Ovary (tissue), 7 donors: ENCODE measurements at regions not wholly inside any gene's neighbourhood (a gene's known extent, or its start where the extent isn't known, plus 50 kb on each side); places are given as distances from the start of the nearest gene placed in this dataset.

Experiments used
- DNase-seq, 5 donors: peaks; one replicate each; pipeline ENCODE4 v3.0.0-alpha.2; 2019 to 2020
- H3K27ac ChIP-seq, 2 donors: fragments of 200-600 bp; one replicate each; pipeline versions ENCODE4 v1.5.1 to v1.8.0; 2019 to 2022
- H3K27me3 ChIP-seq: fragments of 200-600 bp; one replicate; pipeline ENCODE4 v1.8.0; 2022
- H3K36me3 ChIP-seq: fragments of 200-600 bp; sonication (generic); one replicate; pipeline ENCODE4 v1.5.1; 2019
- H3K4me1 ChIP-seq: one replicate; pipeline ENCODE4 v1.8.1; 2013; ENCODE audit warnings: mild to moderate bottlenecking, moderate library complexity; ENCODE audit not compliant: insufficient read depth
- H3K4me3 ChIP-seq: fragments of 200-600 bp; sonication (generic); one replicate; pipeline ENCODE4 v1.5.1; 2017
- H3K9me3 ChIP-seq, 2 donors: fragments of 200-600 bp in 1 of 2; sonication (generic) in 1 of 2; one replicate each; pipeline versions ENCODE4 v1.5.1 to v1.8.1; 2013 to 2019; ENCODE audit warnings: mild to moderate bottlenecking in 1 of 2, moderate library complexity in 1 of 2
- CTCF ChIP-seq, 3 donors: fragments of 450-650 bp in 2 of 3; fragments of 200-600 bp in 1 of 3; IDR thresholded peaks; one replicate each; pipeline versions ENCODE4 v1.5.1 to v1.8.0; 2016 to 2022; ENCODE audit warnings: antibody characterized with exemption in 3 of 3, mild to moderate bottlenecking in 1 of 3
- EP300 ChIP-seq: sonication (generic); formaldehyde crosslinking; IDR thresholded peaks from one replicate; pipeline ENCODE4 v1.6.1; 2017; ENCODE audit warnings: antibody characterized with exemption
- POLR2A ChIP-seq: fragments of 450-650 bp; IDR thresholded peaks from one replicate; pipeline ENCODE4 v1.6.1; 2017; ENCODE audit warnings: antibody characterized with exemption, mild to moderate bottlenecking, moderate library complexity
- WGBS, 3 donors: extraction: QIAGEN DNeasy Blood & Tissue Kit in 1 of 3; methylation state at CpG; one replicate each; pipeline versions ENCODE4 v1.1.5 to v1.1.7; 2013 to 2017; 5-methylcytosine and 5-hydroxymethylcytosine counted together
- intact Hi-C, 4 donors: fragments of 100-400 bp; cut with DNase I; formaldehyde crosslinking; loops; one replicate each; pipeline versions ENCODE4 v1.11.0 to v1.15.1; 2022 to 2023
- donor health status: DM: no; HTN: no; CAD: no; lungs with moderate emphysema.
- donor health status: DM: no; HTN: no; CAD: no.
- donor health status: Bipolar disorder and iron deficiency.
- donor health status: DM: no; HTN: no; CAD: no.
- donor health status: DM: yes; HTN: yes; CAD: no.

DNA sequence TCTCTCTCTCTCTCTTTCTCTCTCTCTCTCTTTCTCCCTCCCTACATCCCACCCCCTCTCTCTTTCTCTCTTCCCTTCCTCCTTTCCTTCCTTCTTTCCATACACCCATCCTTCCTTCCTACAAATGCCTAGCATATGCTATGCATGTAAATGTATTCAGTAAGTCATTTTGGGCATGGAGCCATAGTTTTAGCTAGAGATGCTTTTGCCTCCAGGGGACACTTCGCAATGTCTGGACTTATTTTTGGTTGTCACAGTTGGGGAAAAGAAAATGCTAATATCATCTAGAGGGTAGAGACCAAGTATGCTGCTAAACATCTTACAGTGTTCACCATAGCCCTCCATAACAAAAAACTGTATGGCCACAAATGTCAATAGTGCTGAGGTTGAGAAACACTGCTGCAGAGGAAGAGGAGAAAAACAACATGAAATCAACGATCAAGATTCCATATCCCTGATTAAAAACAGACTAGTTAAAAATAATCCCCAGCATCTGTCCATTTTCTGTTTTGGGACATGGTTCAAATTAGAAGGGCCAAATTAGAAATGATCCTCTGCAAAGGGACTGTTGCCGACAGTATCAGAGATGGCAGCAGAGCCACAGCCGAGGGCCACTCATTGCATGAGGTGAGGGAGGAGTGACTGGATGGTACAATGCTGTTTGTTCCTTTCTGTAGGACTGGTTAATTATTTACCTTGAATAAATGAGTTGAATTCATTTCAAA lies 152.7 kb downstream of the SH3BGRL2 start:
- no peak overlapping the region for H3K4me3 ChIP-seq
- WGBS, 3 donors = 86 to 90% (median 87%) methylated on average over 4 of the region's 4 CpGs
- TF ChIP-seq CTCF (IDR thresholded peaks at IDR 0.05) = no peak
- no peak for TF ChIP-seq POLR2A
- no peak for TF ChIP-seq EP300
- H3K4me1 ChIP-seq = no peaks in the 10 kb centered on the region
- no peaks in the 10 kb centered on the region for H3K27me3 ChIP-seq
- H3K27ac ChIP-seq = no peak overlapping the region
- intact Hi-C loops = no loop called here
- DNase-seq = no peak
- H3K36me3 ChIP-seq = no peaks in the 10 kb centered on the region
- no peaks in the 10 kb centered on the region for H3K9me3 ChIP-seq

DNA sequence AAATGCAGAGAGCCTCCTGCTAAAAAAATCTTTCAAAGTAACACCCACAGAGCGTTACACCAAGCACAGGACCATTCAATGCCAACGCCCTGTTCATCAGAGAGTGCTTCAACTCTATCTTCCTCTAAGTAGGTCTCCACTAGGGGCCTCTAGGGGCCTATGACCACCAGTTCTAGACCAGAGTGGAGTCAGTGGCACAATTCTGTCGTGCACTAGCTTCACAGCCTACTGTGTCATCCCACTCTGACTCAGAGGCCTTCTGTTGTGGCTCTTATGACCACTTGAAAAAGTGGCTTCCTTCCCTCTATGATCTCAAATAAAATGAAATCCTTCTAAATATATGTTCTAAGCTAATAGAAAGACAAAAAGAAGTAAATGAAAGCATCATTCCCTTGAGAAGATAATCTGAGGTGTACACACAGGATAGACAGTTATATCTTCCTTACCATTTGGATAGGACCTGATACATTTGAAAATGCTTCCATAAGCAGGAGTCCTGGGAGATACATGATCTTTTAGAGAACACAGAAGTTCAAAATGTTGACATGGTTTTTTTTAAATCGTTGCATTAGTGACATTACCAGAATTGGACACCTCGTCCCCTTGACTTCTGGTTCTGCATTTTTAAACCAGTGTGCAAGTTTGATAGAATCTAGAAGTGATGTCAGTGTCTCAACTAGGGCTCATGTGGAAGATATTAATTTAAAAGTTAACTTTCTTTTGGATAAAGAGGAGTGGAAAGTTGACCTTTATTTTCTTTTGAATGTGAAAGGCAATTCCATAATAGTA lies 151.9 kb downstream of the SH3BGRL2 start:
- Histone ChIP-seq H3K27me3 (no peaks in the 10 kb centered on the region), H3K27ac (no peak overlapping the region), H3K4me3 (no peak overlapping the region), H3K4me1 (no peaks in the 10 kb centered on the region), H3K36me3 (no peaks in the 10 kb centered on the region), H3K9me3 (no peaks in the 10 kb centered on the region)
- 84 to 90% (median 87%) methylated on average over 5 of the region's 5 CpGs for WGBS, 3 donors
- intact Hi-C loops = no loop called here
- no peak for DNase-seq
- TF ChIP-seq CTCF (IDR thresholded peaks at IDR 0.05) = no peak
- no peak for TF ChIP-seq POLR2A
- TF ChIP-seq EP300 = no peak

GRCh38 chr6:79781916-79782315 lies 150.8 kb downstream of the SH3BGRL2 start:
- WGBS, 3 donors = 89 to 92% (median 89%) methylated on average over 4 of the region's 4 CpGs

GRCh38 chr6:79780881-79781280 lies 149.8 kb downstream of the SH3BGRL2 start:
- Histone ChIP-seq H3K27me3 (no peaks in the 10 kb centered on the region), H3K36me3 (no peaks in the 10 kb centered on the region), H3K4me3 (no peak overlapping the region), H3K4me1 (no peaks in the 10 kb centered on the region), H3K9me3 (no peaks in the 10 kb centered on the region), H3K27ac (no peak overlapping the region)
- intact Hi-C loops = no loop called here
- TF ChIP-seq EP300 (no peak), POLR2A (no peak), CTCF (IDR thresholded peaks at IDR 0.05) (no peak)
- WGBS, 3 donors = 72 to 96% (median 94%) methylated on average over 1 of the region's 1 CpG
- no peak for DNase-seq

More at GRCh38 chr6:79781916-79782315, 150.8 kb downstream of the SH3BGRL2 start:
- no peak for DNase-seq
- H3K9me3 ChIP-seq = no peaks in the 10 kb centered on the region
- intact Hi-C loops = no loop called here
- H3K36me3 ChIP-seq = no peaks in the 10 kb centered on the region
- no peak overlapping the region for H3K27ac ChIP-seq
- H3K4me3 ChIP-seq = no peak overlapping the region
- no peaks in the 10 kb centered on the region for H3K27me3 ChIP-seq
- no peak for TF ChIP-seq EP300
- TF ChIP-seq CTCF (IDR thresholded peaks at IDR 0.05) = no peak
- TF ChIP-seq POLR2A = no peak
- H3K4me1 ChIP-seq = no peaks in the 10 kb centered on the region
